ENCODE measurements at regions not wholly inside any gene's neighbourhood (a gene's known extent, or its start where the extent isn't known, plus 50 kb on each side); places are given as distances from the start of the nearest gene placed in this dataset.
"Not testable (repeated sequence)": the region's sequence is repeated elsewhere in the genome, so short reads cannot be mapped to it uniquely, and the experiment has no call there.

- DNase-seq; H3K4me3 ChIP-seq (ENCODE audit: low read depth, low read length); H3K36me3 ChIP-seq (replicated peaks); H3K27me3 ChIP-seq (replicated peaks); H3K27ac ChIP-seq; in situ Hi-C loops (cut with HindIII; ENCODE audit: low pct_ligation_motif_present, low sequenced_read_pairs): not testable (repeated sequence)
Measured at GRCh38 chrX:3882553-3882920, 169.1 kb upstream of the PRKX start.

- H3K36me3 ChIP-seq (replicated peaks); H3K4me3 ChIP-seq (ENCODE audit: low read depth, low read length); H3K27ac ChIP-seq; H3K27me3 ChIP-seq (replicated peaks); DNase-seq; in situ Hi-C loops (cut with HindIII; ENCODE audit: low pct_ligation_motif_present, low sequenced_read_pairs): not testable (repeated sequence)
Measured at GRCh38 chrX:3881898-3882552, 168.6 kb upstream of the PRKX start.

- H3K4me3 ChIP-seq (ENCODE audit: low read depth, low read length); DNase-seq; H3K27ac ChIP-seq; H3K36me3 ChIP-seq (replicated peaks); H3K27me3 ChIP-seq (replicated peaks); in situ Hi-C loops (cut with HindIII; ENCODE audit: low pct_ligation_motif_present, low sequenced_read_pairs): not testable (repeated sequence)
Measured at GRCh38 chrX:3881255-3881895, 167.9 kb upstream of the PRKX start.

- H3K4me3 ChIP-seq (ENCODE audit: low read depth, low read length); H3K27me3 ChIP-seq (replicated peaks); DNase-seq; H3K27ac ChIP-seq; in situ Hi-C loops (cut with HindIII; ENCODE audit: low pct_ligation_motif_present, low sequenced_read_pairs); H3K36me3 ChIP-seq (replicated peaks): not testable (repeated sequence)
Measured at GRCh38 chrX:3876393-3876792, 162.9 kb upstream of the PRKX start.

- H3K27ac ChIP-seq; H3K4me3 ChIP-seq (ENCODE audit: low read depth, low read length); H3K27me3 ChIP-seq (replicated peaks); DNase-seq; H3K36me3 ChIP-seq (replicated peaks); in situ Hi-C loops (cut with HindIII; ENCODE audit: low pct_ligation_motif_present, low sequenced_read_pairs): not testable (repeated sequence)
Measured at GRCh38 chrX:3875638-3876037, 162.2 kb upstream of the PRKX start.

GRCh38 chrX:3872226-3872879, 158.9 kb upstream of the PRKX start:
- H3K4me3 ChIP-seq (ENCODE audit: low read depth, low read length); H3K36me3 ChIP-seq (replicated peaks); in situ Hi-C loops (cut with HindIII; ENCODE audit: low pct_ligation_motif_present, low sequenced_read_pairs); H3K27ac ChIP-seq; H3K27me3 ChIP-seq (replicated peaks); DNase-seq: not testable (repeated sequence)

- H3K27ac ChIP-seq; H3K36me3 ChIP-seq (replicated peaks); H3K4me3 ChIP-seq (ENCODE audit: low read depth, low read length); DNase-seq; H3K27me3 ChIP-seq (replicated peaks); in situ Hi-C loops (cut with HindIII; ENCODE audit: low pct_ligation_motif_present, low sequenced_read_pairs): not testable (repeated sequence)
Measured at GRCh38 chrX:3867067-3867831, 153.8 kb upstream of the PRKX start.

GRCh38 chrX:3858332-3858731, 144.9 kb upstream of the PRKX start:
- DNase-seq; H3K36me3 ChIP-seq (replicated peaks); in situ Hi-C loops (cut with HindIII; ENCODE audit: low pct_ligation_motif_present, low sequenced_read_pairs); H3K27me3 ChIP-seq (replicated peaks); H3K27ac ChIP-seq; H3K4me3 ChIP-seq (ENCODE audit: low read depth, low read length): not testable (repeated sequence)

- H3K36me3 ChIP-seq (replicated peaks); H3K27ac ChIP-seq; DNase-seq; H3K27me3 ChIP-seq (replicated peaks); in situ Hi-C loops (cut with HindIII; ENCODE audit: low pct_ligation_motif_present, low sequenced_read_pairs); H3K4me3 ChIP-seq (ENCODE audit: low read depth, low read length): not testable (repeated sequence)
Measured at GRCh38 chrX:3843522-3844145, 130.2 kb upstream of the PRKX start.

- in situ Hi-C loops (cut with HindIII; ENCODE audit: low pct_ligation_motif_present, low sequenced_read_pairs); H3K27ac ChIP-seq; H3K27me3 ChIP-seq (replicated peaks); H3K36me3 ChIP-seq (replicated peaks): not testable (repeated sequence)
- peak; percentile 18 for DNase-seq
- peak overlapping the region; percentile 54 for H3K4me3 ChIP-seq (ENCODE audit: low read depth, low read length)
Measured at GRCh38 chrX:3842822-3843521, 129.5 kb upstream of the PRKX start.

GRCh38 chrX:3838754-3839153, 125.3 kb upstream of the PRKX start:
- in situ Hi-C loops (cut with HindIII; ENCODE audit: low pct_ligation_motif_present, low sequenced_read_pairs); DNase-seq; H3K4me3 ChIP-seq (ENCODE audit: low read depth, low read length); H3K27ac ChIP-seq; H3K27me3 ChIP-seq (replicated peaks); H3K36me3 ChIP-seq (replicated peaks): not testable (repeated sequence)

- H3K27ac ChIP-seq; DNase-seq; H3K4me3 ChIP-seq (ENCODE audit: low read depth, low read length); H3K36me3 ChIP-seq (replicated peaks); H3K27me3 ChIP-seq (replicated peaks); in situ Hi-C loops (cut with HindIII; ENCODE audit: low pct_ligation_motif_present, low sequenced_read_pairs): not testable (repeated sequence)
Measured at GRCh38 chrX:3837958-3838643, 124.7 kb upstream of the PRKX start.

- H3K36me3 ChIP-seq (replicated peaks); DNase-seq; H3K27me3 ChIP-seq (replicated peaks); H3K4me3 ChIP-seq (ENCODE audit: low read depth, low read length); H3K27ac ChIP-seq; in situ Hi-C loops (cut with HindIII; ENCODE audit: low pct_ligation_motif_present, low sequenced_read_pairs): not testable (repeated sequence)
Measured at GRCh38 chrX:3837211-3837610, 123.8 kb upstream of the PRKX start.

All from brain microvascular endothelial cell (primary cell).